GM10266 (cell line): ENCODE measurements at regions not wholly inside any gene's neighbourhood (a gene's known extent, or its start where the extent isn't known, plus 50 kb on each side); places are given as distances from the start of the nearest gene placed in this dataset.

Experiments
- DNase-seq: peaks from one replicate; pipeline ENCODE4 v3.0.0; 2012; ENCODE audit errors: extremely low spot score
- CTCF ChIP-seq: IDR thresholded peaks from 2 replicates; pipeline ENCODE4 v1.5.1; 2012; ENCODE audit warnings: mild to moderate bottlenecking, low read depth; ENCODE audit not compliant: control insufficient read depth, insufficient read depth; ENCODE audit errors: missing control alignments

- no peak for TF ChIP-seq CTCF
- DNase-seq = no peak
These were observed 420.8 kb downstream of the CCDC91 start for GRCh38 chr12:28611115-28611435.

GRCh38 chr12:28611449-28611848 is 421.2 kb downstream of the CCDC91 start:
- DNase-seq = no peak

GRCh38 chr12:28618171-28618570 is 427.9 kb downstream of the CCDC91 start:
- no peak for DNase-seq
- no peak for TF ChIP-seq CTCF

More at GRCh38 chr12:28611449-28611848, 421.2 kb downstream of the CCDC91 start:
- TF ChIP-seq CTCF = no peak

GRCh38 chr12:28618772-28619171 is 428.5 kb downstream of the CCDC91 start:
- no peak for TF ChIP-seq CTCF
- DNase-seq = no peak

- no peak for TF ChIP-seq CTCF
- DNase-seq = no peak
These were observed 430.0 kb downstream of the CCDC91 start for GRCh38 chr12:28620281-28620680.

- no peak for TF ChIP-seq CTCF
- no peak for DNase-seq
These were observed 432.1 kb downstream of the CCDC91 start for GRCh38 chr12:28622406-28622805.

- DNase-seq = no peak
These were observed 436.2 kb downstream of the CCDC91 start for GRCh38 chr12:28626504-28626903.

More at GRCh38 chr12:28626504-28626903, 436.2 kb downstream of the CCDC91 start:
- TF ChIP-seq CTCF = no peak
